ENCODE measurements at regions not wholly inside any gene's neighbourhood (a gene's known extent, or its start where the extent isn't known, plus 50 kb on each side); places are given as distances from the start of the nearest gene placed in this dataset.
A peak's percentile ranks its signal among the peaks of the same experiment; 100 is the strongest.

GRCh38 chr2:104412384-104412783 is 441.5 kb upstream of the POU3F3 start:
- Mint-ChIP-seq H3K9me3 (no peaks in the 10 kb centered on the region), H3K27ac (no peak overlapping the region), H3K27me3 (ENCODE audit: low read depth, poor library complexity) (peaks cover 4% of the 10 kb centered on the region), H3K4me1 (peaks cover 79% of the 10 kb centered on the region), H3K4me3 (no peak overlapping the region), H3K36me3 (ENCODE audit: low read depth) (no peaks in the 10 kb centered on the region)
- DNase-seq: peak; percentile 42
- TF ChIP-seq CTCF (IDR thresholded peaks at IDR 0.05): peak; percentile 67

- peaks cover 4% of the 10 kb centered on the region for H3K27me3 Mint-ChIP-seq (ENCODE audit: low read depth, poor library complexity)
- peaks cover 65% of the 10 kb centered on the region for H3K4me1 Mint-ChIP-seq
- no peak for DNase-seq
- H3K9me3 Mint-ChIP-seq: no peaks in the 10 kb centered on the region
- H3K27ac Mint-ChIP-seq: peak overlapping the region; percentile 44
- no peak overlapping the region for H3K4me3 Mint-ChIP-seq
- no peaks in the 10 kb centered on the region for H3K36me3 Mint-ChIP-seq (ENCODE audit: low read depth)
- TF ChIP-seq CTCF (IDR thresholded peaks at IDR 0.05): no peak
Observed at GRCh38 chr2:104413890-104414289, 440.0 kb upstream of the POU3F3 start.

GRCh38 chr2:104415284-104415683 is 438.6 kb upstream of the POU3F3 start:
- Mint-ChIP-seq H3K36me3 (ENCODE audit: low read depth) (no peaks in the 10 kb centered on the region), H3K27ac (no peak overlapping the region), H3K4me3 (no peak overlapping the region), H3K9me3 (no peaks in the 10 kb centered on the region), H3K27me3 (ENCODE audit: low read depth, poor library complexity) (peaks cover 7% of the 10 kb centered on the region), H3K4me1 (peaks cover 63% of the 10 kb centered on the region)
- TF ChIP-seq CTCF (IDR thresholded peaks at IDR 0.05): no peak
- DNase-seq: no peak

- no peak for TF ChIP-seq CTCF (IDR thresholded peaks at IDR 0.05)
- DNase-seq: no peak
- Mint-ChIP-seq H3K4me3 (no peak overlapping the region), H3K4me1 (peaks cover 51% of the 10 kb centered on the region), H3K36me3 (ENCODE audit: low read depth) (no peaks in the 10 kb centered on the region), H3K27ac (no peak overlapping the region), H3K9me3 (no peaks in the 10 kb centered on the region), H3K27me3 (ENCODE audit: low read depth, poor library complexity) (peaks cover 7% of the 10 kb centered on the region)
Observed at GRCh38 chr2:104416339-104417000, 437.4 kb upstream of the POU3F3 start.

GRCh38 chr2:104420420-104420819 is 433.5 kb upstream of the POU3F3 start:
- Mint-ChIP-seq H3K9me3 (no peaks in the 10 kb centered on the region), H3K36me3 (ENCODE audit: low read depth) (no peaks in the 10 kb centered on the region), H3K27ac (no peak overlapping the region), H3K27me3 (ENCODE audit: low read depth, poor library complexity) (peaks cover 10% of the 10 kb centered on the region), H3K4me3 (no peak overlapping the region), H3K4me1 (peaks cover 20% of the 10 kb centered on the region)
- TF ChIP-seq CTCF (IDR thresholded peaks at IDR 0.05): no peak
- DNase-seq: no peak

- TF ChIP-seq CTCF (IDR thresholded peaks at IDR 0.05): no peak
- no peak for DNase-seq
Observed at GRCh38 chr2:104420953-104421352, 433.0 kb upstream of the POU3F3 start.

More at GRCh38 chr2:104420953-104421352, 433.0 kb upstream of the POU3F3 start:
- Mint-ChIP-seq H3K4me3 (no peak overlapping the region), H3K36me3 (ENCODE audit: low read depth) (no peaks in the 10 kb centered on the region), H3K27ac (no peak overlapping the region), H3K4me1 (peaks cover 15% of the 10 kb centered on the region), H3K27me3 (ENCODE audit: low read depth, poor library complexity) (peaks cover 10% of the 10 kb centered on the region), H3K9me3 (no peaks in the 10 kb centered on the region)
